Activated naive CD4-positive, alpha-beta T cell treated with anti-CD3 and anti-CD28 coated beads, Interleukin-2, amount 10 ng/mL, durations not matched to agents 7 days and 5 days (primary cell): ENCODE measurements at regions not wholly inside any gene's neighbourhood (a gene's known extent, or its start where the extent isn't known, plus 50 kb on each side); places are given as distances from the start of the nearest gene placed in this dataset.

Experiments
- CTCF ChIA-PET: fragments of 350-600 bp; sonication (Branson Sonifier 250); formaldehyde crosslinking; loops from one replicate; lab custom pipeline; 2021; ENCODE audit warnings: antibody characterized with exemption; lab: Charles Lee
- DNase-seq: peaks from one replicate; pipeline ENCODE4 v3.0.0-alpha.2; 2020
- H3K27ac Mint-ChIP-seq: one replicate; pipeline ENCODE4 v1.8.0; 2021; ENCODE audit warnings: mild to moderate bottlenecking, moderate library complexity, mixed read lengths
- H3K27me3 Mint-ChIP-seq: one replicate; pipeline ENCODE4 v1.8.0; 2021; ENCODE audit warnings: mild to moderate bottlenecking, mixed read lengths
- H3K36me3 Mint-ChIP-seq: one replicate; pipeline ENCODE4 v1.8.0; 2021; ENCODE audit warnings: mixed read lengths
- H3K4me1 Mint-ChIP-seq: one replicate; pipeline ENCODE4 v1.8.0; 2021; ENCODE audit warnings: mixed read lengths
- H3K4me3 Mint-ChIP-seq: one replicate; pipeline ENCODE4 v1.8.0; 2021; ENCODE audit warnings: mild to moderate bottlenecking, moderate library complexity, mixed read lengths
- H3K9me3 Mint-ChIP-seq: one replicate; pipeline ENCODE4 v1.8.0; 2021; ENCODE audit warnings: mixed read lengths

GRCh38 chr5:56289602-56289987, 56.5 kb upstream of the ANKRD55 start:
- peaks cover 7% of the 10 kb centered on the region for H3K27me3 Mint-ChIP-seq
- peaks cover 1% of the 10 kb centered on the region for H3K36me3 Mint-ChIP-seq
- peaks cover 2% of the 10 kb centered on the region for H3K4me1 Mint-ChIP-seq
- peaks cover 6% of the 10 kb centered on the region for H3K9me3 Mint-ChIP-seq
- no peak overlapping the region for H3K4me3 Mint-ChIP-seq
- H3K27ac Mint-ChIP-seq: no peak overlapping the region
- CTCF ChIA-PET: no interaction called here
- no peak for DNase-seq

- Mint-ChIP-seq H3K9me3 (peaks cover 6% of the 10 kb centered on the region), H3K27me3 (peaks cover 12% of the 10 kb centered on the region), H3K36me3 (peaks cover 1% of the 10 kb centered on the region), H3K4me1 (peaks cover 2% of the 10 kb centered on the region), H3K27ac (no peak overlapping the region), H3K4me3 (no peak overlapping the region)
- DNase-seq: no peak
- CTCF ChIA-PET: no interaction called here
Measured at GRCh38 chr5:56288873-56289601, 55.9 kb upstream of the ANKRD55 start.

- H3K27me3 Mint-ChIP-seq: peaks cover 12% of the 10 kb centered on the region
- peaks cover 2% of the 10 kb centered on the region for H3K4me1 Mint-ChIP-seq
- no peak for DNase-seq
- no peak overlapping the region for H3K27ac Mint-ChIP-seq
- H3K9me3 Mint-ChIP-seq: no peaks in the 10 kb centered on the region
- H3K4me3 Mint-ChIP-seq: no peak overlapping the region
- CTCF ChIA-PET: no interaction called here
- H3K36me3 Mint-ChIP-seq: peaks cover 1% of the 10 kb centered on the region
Measured at GRCh38 chr5:56286015-56286884, 53.1 kb upstream of the ANKRD55 start.

- no peaks in the 10 kb centered on the region for H3K4me1 Mint-ChIP-seq
- H3K27me3 Mint-ChIP-seq: peaks cover 8% of the 10 kb centered on the region
- H3K9me3 Mint-ChIP-seq: no peaks in the 10 kb centered on the region
- CTCF ChIA-PET: interaction anchor here (0.7 kb wide), 1 partner anchor 9 kb away, joined by 3 read pairs; no protein-coding TSS in a partner anchor
- peaks cover under 1% of the 10 kb centered on the region for H3K36me3 Mint-ChIP-seq
- DNase-seq: no peak
- no peak overlapping the region for H3K4me3 Mint-ChIP-seq
- H3K27ac Mint-ChIP-seq: no peak overlapping the region
Measured at GRCh38 chr5:56282951-56283350, 49.8 kb upstream of the ANKRD55 start.
